GM21576 (cell line): ENCODE measurements at regions not wholly inside any gene's neighbourhood (a gene's known extent, or its start where the extent isn't known, plus 50 kb on each side); places are given as distances from the start of the nearest gene placed in this dataset.
A peak's percentile ranks its signal among the peaks of the same experiment; 100 is the strongest.

Experiments used
- ATAC-seq: cut with Tn5 transposase; IDR thresholded peaks from one replicate; pipeline ENCODE4 v1.9.1; 2021; ENCODE audit warnings: mild to moderate bottlenecking, moderate library complexity; ENCODE audit not compliant: unreplicated experiment

DNA sequence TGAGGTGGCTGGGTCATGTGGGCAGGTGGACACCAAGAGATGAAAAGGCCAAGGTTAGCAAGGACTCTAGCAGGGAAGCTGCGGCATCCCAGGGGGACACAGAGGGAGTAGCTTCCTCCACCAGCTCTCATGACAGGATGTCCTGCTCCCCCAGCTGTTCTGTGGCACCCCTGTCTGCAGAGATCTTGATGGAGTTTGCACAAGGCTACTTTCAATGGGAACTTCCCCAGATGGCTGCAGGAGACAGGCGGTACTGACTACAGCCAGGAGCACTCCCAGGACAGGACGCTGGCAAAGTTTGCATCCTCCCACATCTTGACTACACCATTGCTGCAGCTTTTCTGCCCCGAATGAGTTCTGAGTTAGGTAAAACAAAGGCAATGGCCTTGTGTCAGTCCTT, 312.8 kb downstream of the TLE4 start:
- no peak for ATAC-seq

DNA sequence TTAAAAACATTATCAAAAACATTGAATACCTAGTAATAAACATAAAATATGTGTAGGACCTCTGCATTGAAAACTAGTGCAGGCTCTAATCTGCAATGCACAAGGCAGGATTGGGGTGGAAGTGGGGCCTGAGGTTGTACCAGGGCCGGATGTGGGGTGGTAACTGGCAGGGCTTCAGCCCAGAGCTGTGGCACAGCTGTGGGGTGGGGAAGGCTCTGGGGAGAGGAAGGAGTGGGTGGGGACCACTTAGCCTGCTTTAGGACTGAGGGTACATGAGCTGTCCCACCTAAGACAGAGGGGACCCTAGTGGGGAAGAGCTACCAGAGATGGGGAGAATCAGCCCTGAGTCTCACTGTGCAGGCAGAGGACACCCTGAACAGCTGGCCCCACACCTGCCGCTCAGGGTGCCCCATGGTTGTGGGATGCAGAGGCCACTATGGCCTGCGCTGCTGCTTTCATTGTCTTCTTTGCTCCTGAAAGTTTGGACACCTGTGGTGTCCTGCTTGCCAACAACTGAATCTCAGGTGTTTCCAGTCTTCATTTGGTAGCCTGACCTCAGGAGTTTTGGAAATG, 311.4 kb downstream of the TLE4 start:
- peak; percentile 63 for ATAC-seq

DNA sequence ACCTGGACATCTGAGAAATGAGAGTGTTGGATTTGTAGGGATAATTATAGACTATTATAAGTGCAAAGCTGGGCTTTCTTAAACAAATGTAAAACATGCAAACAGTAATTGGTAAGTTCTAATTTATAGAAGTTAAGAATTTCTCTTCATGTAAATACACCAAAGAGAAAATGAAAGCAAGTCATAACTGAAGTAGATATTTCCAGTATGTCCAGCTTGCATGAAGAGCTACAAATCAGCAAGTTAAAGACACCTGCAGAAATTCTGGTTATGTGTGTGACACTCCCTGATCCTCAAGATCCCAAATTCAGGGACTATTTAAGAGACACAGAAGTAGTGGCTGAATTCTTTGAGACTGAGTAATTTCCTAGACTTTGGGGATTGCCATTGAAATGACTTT, 308.9 kb downstream of the TLE4 start:
- ATAC-seq = peak; percentile 60

DNA sequence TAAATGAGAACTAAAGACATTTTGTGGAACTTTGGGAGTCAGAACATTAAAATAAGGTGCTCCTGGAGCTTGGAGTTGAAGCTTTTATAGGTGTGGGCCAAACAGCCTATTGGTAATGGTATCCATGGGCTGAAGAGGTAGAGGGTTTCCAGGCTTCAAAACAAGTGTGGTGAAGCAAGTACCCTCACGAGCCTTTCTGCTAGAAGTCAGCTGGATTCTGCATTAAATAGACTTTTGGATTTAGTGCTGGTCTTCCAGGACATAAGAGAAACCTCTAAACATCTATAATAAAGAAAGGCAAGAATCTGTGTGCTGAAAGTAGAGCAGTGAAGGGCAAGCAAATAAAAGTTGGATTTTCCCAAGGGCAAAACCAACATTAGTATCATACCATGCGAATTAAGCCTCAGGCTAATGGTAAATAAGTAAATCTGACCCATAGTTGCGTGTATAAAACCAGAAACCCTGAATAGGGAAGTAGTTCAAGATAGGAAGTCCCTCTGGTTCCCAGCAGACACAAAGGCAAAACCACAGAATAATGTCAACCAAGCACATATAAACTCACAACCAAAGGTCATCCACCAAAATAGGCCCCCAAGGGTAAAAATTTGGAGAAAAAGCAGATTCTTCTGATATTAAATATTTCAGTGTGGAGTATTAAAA, 306.3 kb downstream of the TLE4 start:
- ATAC-seq = no peak

DNA sequence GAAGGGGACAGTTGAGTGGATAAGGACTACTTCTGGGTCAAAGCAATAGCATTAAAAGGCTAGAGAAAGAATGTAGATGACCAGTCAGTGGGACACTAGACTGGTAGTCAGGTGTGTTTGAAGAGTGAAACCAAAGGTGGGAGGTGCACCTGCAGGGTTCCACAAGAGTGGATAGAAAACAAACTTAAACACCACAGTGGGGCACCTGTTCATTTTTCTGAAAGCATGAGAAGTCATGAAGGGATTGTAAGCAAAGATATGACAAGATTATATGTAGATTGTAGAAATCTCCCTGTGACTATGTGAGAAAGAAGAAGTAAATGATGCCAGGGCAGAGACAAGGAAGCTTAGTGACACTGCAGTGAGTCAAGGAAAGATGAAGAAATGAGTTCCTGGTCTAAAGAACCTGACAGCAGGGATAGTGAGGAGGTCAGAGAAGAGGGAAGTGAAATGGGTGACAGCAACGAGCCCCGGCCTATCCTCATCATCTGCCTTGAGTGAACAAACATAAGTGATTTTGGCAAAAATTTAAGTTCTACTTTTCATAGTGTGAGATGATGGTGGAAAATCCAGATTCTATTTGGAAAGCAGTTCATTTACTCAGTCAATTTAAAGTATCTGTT, 296.9 kb downstream of the TLE4 start:
- no peak for ATAC-seq

DNA sequence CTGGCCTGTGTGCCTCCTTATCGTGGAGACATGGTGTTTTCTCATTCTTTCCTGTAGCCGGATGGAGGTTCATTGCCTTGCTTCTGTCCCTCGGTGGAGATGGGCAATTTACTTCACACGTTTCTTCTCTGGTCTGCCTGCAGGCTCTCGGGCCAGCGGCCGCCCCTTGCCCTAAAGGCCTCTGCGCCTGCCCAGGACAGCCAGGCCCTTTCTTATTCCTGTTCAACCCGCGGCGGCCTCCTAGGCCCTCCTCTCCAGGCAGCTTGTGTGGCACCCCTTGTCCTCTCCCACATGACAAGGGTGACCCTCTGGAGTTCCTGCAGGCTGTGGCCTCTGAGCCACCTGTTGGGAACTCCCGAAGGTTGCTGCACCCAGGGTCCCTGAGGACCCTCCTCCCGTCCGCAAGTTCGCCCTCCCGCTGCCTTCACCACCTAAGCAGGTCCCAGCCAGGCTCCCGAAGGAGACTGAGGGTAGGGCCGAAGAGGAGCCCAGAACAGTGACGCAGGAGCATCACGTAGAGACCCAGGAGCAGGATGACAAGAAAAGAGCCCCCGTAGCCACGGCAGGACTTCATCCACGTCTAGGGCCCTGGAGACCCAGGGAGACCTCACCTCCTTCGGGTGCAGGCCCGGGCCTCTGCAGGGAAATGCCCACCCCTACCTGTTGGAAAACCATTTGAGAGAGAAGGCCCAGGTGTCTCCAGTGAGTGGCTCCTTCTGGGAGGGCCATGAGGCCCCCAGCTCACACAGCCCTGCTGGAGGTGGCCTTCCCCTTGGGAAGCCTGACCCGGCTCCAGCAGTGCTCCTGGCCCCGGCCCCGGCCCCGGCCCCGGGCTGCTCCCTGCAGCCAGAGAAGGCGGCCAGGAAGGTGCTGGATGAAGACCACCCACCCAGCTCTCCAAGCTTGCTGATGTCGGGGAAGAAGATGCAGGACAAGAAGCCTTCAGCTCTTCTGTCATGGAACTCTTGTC, 291.4 kb downstream of the TLE4 start:
- ATAC-seq = no peak

DNA sequence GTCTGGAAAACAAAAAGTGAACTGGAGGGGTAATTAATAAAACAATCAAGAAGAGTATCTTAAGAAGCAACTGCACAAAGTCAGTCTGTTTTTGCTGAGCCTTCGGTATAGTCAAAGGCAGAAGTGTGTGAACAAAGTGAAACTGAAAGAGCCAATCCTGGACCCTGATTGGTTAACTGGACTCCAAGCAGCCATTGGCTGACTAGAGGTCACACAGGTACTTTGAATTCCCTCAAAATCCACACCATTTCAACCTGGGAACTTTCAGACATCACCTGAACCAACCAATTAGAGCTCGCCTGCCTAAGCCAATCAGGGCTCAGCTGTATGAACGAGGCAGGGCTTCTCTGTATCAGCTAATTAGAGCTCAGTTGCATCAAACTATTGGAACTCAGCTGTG, 286.7 kb downstream of the TLE4 start:
- no peak for ATAC-seq

DNA sequence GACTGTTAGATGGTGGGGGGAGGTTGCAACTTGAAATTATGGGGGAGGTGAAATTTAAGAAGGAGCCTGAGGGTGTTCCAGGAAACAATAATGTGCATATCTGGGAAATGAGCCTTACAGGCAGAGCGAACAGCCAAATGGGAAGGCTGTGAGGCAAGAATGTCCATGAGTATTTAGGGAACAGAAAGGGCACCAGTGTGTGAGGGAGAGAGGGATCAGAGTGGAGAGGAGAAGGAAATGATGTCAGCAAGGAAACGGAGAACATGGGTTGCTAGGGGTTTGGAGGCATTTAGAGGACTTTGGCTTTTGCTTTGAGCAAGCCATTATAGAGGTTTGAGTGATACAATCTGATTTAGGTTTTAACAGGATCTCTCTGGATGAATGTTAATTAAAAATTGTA, 285.4 kb downstream of the TLE4 start:
- no peak for ATAC-seq

DNA sequence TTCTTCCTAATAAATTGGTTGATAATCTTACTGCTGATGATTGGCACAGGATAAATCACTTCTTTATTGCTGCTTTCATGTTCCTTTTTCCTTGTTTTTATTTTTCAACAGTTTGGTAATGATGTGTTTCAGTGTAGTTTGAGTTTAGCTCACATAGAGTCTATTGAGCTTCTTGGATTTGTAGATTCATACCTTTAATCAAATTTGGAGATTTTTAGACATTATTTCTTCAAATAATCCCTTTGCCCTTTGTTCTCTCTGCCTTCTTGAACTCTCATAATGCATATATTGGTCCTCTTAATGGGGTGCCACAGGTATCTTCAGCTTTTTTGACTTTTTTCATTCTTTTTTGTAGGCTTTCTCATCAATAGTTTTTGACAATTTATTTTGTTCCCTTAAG, 275.3 kb downstream of the TLE4 start:
- no peak for ATAC-seq

DNA sequence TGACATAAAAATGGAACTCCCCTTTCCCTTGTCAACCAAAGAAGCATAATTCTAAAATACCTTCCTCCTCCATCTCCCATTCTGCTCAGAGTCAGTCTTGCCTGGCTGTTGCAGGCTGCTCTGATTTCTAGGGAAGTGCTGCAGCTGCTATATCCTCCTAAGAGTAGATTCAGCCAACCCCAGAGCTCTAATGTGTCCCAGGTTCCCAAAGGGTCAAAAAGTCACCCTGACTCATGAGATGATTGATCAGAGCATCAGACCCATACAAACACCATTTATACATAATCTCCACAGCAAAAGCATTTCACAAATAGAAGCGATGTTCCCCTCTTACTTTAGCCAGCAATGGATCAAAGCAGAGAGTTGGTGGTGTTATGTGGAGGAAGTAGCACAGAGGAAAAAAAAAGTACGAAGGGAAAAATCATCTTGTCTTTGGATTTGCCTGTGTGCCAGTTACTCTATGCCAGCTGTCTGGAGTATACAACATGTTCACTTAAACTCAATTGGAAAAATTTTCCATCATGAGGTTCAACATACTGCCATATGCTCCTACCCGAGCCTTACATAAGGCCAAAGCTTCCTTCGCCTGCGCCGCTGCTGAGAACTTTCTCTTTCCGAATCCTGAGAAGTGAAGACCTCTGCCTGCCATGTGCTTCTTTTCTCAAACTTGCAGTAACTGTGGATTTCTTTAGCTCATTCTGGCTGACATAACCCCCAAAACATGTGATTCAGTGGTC, 258.0 kb downstream of the TLE4 start:
- ATAC-seq = no peak

DNA sequence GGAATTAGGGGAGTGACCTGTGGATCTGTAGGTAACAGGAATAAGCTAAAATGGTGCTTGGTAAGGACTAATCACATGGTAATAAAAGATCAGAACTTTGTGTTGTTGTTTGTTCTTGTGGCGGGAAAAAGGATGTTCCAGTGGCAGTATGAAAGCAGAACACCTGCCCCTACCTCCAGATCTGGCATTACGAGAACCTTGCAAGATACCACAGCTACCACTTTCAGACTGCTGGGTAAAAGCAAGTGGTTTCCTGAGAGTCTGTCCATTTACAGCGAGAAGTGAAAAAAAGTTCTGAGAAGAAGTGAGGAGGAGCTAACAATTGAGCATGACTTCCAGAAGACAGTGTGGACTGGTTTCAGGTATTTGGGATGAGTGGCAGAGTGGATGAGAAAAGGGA, 252.5 kb downstream of the TLE4 start:
- ATAC-seq = peak; percentile 95

DNA sequence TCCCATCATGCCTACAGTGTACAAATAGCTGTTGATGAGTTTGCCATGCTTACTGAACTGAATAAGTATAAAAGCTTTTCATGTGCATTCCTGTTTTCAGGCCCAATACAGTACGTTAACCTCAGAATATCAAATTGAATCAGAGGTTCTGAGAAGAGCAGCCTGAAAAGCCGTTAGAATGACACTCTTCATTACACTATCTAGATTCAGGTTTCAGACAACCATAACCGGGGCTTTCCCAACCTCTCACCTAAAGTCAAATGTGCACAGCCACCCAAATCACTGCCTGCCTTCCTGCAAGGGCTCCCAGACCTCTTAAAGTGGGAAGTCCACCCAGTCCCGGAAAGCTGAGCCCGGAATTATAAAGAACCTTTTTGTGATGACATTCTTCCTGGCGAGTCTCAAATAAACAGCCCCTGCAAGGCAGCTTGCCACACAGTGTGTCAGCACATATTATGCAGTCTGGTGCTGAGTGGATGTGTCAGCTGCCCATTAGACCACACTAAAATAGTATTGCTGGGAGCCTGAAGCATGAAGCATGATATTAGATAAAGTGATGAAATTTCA, 245.8 kb downstream of the TLE4 start:
- peak; percentile 85 for ATAC-seq

DNA sequence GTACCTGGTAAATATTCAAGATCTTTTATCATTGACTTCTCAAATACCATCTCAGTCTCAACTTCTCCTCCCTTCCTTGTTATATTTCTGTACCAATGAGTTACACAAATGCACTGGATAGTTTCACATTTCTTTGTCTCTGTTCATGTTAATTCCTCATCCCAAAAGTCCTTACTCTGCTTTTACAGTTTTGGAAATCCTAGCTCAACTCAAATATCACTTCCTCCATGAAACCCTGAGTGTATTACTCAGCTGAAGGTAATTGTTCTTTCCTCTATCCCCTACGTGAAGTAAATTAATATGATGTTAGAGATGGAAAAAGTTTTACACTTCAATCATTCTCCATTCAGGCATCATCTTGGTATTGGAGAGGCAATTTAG, 241.5 kb downstream of the TLE4 start:
- ATAC-seq = no peak

DNA sequence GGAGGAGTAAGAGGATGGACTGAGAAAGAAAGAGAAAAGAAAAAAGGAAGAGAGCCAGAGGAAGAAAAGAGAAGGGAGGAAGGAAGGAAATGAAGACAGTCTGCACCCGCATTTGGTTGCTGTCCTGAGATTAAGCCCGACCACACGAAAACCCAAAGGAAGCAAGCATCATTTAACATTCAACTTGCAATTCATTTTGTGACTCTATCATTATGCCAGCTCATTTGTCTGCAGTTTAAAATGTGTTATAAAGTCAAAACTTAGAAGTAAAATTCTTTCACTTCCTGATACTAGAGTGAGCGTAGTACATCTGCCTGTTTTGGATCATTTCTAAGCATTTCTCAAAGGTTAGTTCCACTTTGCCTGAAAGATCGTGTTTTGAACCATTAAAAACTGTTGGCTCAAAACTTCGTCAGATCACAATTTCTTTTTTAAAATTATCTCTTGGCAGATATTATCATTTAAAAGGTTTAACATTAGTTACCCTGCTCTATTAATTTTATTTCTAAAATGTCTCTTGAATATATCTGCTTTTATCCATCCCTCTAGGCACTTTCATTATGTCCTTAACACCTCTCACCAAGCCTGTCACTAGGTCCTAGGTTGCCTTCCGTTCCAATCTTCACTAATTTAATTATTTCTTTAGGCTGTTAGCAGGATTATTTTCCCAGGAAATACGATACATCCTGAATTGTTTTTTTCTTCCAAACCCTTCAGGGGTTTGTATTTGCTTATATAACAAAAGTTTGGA, 240.9 kb downstream of the TLE4 start:
- ATAC-seq = peak; percentile 79

DNA sequence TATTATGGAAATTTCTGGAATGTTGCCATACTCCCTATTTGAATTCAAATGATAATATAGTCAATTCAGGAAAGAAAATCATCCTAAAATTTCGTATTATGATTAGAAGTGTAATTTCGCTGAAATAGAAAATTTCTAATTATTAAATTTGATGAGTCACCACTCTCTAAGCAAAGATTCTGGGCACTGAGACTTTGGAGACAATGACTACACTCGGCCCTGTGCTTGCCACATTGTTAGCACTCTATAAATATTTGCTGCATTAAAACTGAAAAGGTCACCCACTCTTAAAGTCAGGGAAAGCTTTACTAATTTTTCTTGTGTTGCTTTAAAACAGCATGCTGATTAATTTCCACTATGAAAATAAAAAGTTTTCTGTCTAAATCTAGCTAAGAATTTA, 240.3 kb downstream of the TLE4 start:
- ATAC-seq = peak; percentile 7

DNA sequence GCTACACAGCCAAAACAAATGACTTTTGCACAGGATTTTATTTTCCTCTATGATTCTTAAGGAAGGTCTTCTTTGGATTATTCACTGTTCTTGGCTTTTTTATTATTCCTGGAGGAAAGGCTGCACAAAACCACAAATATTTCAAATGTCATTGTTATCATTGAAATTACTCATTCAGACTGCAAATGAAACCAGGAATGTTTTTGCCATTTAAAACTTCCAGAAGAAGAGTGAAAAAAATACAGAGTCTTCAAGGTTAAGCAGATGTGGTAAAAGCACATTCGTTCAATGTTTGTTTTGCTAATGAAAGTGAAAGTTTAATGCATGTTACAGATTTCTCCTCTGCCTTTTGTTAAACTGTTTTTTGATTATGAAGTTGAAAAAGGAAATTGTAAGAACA, 238.2 kb downstream of the TLE4 start:
- no peak for ATAC-seq

DNA sequence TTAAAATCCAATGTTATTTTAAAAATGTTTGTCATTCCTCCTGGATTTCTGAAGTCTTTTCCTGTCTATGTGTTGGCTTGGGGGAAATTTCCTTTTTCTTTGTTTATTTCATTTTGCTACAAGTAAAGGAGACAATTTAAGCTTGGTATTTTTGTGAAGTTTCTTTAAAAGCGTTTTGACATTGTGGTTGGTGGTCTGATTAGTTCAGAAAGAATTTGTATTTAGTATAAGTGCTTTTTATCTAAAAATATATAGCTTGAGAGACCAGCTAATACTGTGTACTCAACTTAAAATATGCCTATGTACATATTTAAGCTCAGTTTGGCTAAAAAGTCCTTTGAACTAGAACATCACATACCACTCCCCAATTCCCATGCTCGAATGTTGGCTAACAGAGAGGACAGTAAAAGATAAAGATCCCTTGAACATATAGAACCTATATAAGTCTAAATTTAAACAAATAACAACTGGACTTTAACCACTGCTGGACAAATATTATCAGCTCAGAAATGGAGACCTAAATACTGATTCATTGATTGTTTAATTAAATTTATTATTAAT, 237.6 kb downstream of the TLE4 start:
- no peak for ATAC-seq

DNA sequence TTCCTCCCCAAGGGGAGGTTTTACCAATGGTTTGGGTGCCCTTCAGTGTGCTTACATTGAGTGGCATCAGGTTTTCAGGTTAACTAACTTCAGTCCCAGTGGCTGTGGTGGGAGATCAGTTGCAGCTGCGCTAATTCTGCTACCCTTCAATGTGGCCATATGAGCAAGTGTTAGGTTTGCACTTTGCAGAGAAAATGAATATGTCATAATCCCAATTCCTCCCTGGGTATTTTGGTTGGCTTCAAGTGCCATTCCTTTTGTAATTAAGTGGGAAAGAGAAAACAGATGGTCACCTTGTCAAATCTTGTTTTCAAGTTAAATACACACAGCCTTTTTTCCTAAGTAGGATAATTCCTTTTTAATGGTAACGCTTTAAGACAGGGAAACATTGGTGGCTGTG, 236.2 kb downstream of the TLE4 start:
- ATAC-seq = no peak

DNA sequence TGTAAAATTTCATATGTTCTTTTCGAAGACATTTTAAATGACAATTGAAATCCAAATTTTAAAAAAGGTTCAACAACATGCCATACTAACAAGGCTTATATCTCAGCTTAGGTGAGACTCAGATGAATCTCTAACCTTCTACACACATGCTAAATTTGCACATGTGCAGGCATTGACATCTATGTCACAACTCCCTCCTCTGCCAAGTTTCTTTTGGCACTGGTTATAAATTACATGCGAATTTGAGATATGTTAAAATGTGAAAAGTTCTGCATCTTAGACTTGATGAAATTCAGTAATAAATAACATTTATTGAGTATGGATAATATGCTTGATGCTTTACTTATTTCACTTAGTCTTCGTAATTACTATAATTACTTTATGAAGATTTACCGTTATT, 234.3 kb downstream of the TLE4 start:
- no peak for ATAC-seq

DNA sequence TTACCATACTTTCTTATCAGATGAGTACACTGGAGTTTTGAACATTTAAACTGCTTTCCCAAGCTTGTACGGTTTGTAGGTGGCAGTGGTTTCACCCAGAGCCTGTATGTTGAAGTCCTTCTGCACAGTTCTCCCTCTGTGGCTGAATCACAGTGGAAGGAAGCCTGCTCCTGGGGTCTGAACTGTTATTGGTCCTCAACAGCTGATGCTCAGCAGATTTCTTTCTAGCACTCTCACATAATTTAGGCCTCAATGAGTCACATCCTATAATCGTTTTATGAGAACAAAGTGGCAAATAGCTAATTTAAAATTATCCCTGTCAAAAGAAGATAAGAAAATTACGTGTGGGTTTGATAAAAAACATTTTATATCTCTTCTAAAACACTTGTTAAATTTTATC, 229.7 kb downstream of the TLE4 start:
- ATAC-seq = no peak
